ENCODE measurements at regions not wholly inside any gene's neighbourhood (a gene's known extent, or its start where the extent isn't known, plus 50 kb on each side); places are given as distances from the start of the nearest gene placed in this dataset.

DNA sequence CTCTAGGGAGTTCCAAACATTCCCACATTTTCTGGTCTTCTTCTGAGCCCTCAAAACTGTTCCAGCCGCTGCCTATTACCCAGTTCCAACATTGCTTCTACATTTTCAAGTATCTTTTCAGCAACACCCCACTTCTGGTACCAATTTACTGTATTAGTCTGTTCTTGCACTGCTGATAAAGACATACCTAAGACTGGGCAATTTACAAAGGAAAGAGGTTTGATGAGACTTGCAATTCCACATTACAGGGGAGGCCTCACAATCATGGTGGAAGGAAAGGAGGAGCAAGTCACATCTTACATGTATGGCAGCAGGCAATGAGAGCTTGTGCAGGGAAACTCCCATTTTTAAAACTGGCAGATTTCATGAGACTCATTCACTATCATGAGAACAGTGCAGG lies 629.1 kb upstream of the NR2F2 start:
- no peak overlapping the region for H3K9ac ChIP-seq (replicated peaks in 1 of 4; ENCODE audit: extremely low read depth in 1 of 4, low read depth in 3 of 4, low read length in 3 of 4)
- H4K20me1 ChIP-seq (replicated peaks in 1 of 2; ENCODE audit: control insufficient read depth in 1 of 2, insufficient read depth in 2 of 2, low read length in 2 of 2): no peaks in the 10 kb centered on the region
- WGBS, 2 experiments (ENCODE audit: extremely low coverage in 1 of 2, insufficient coverage in 1 of 2, insufficient read length in 1 of 2, insufficient replicate concordance in 2 of 2, low coverage in 1 of 2, low lambda C conversion rate in 2 of 2, missing lambda C conversion rate in 1 of 2): 87% methylated on average over 1 of the region's 1 CpG; no CpG with 5 or more reads in 1 of the 2 experiments
- no peak overlapping the region for H3K27ac ChIP-seq (ENCODE audit: low read depth, low read length)
- H3K79me1 ChIP-seq (ENCODE audit: low read depth, low read length): no peaks in the 10 kb centered on the region
- POLR2A ChIA-PET (ENCODE audit: partially characterized antibody): no interaction called here
- no peak overlapping the region for H2BK15ac ChIP-seq (ENCODE audit: low read length)
- DNase-seq (ENCODE audit: low read depth in 1 of 2, low spot score in 2 of 2): no peak
- no peak for FAIRE-seq
- no peaks in the 10 kb centered on the region for H3K23me2 ChIP-seq (ENCODE audit: low read depth, low read length)
- H4K91ac ChIP-seq (replicated peaks; ENCODE audit: insufficient read length, low read length): no peak overlapping the region
- H3K18ac ChIP-seq (ENCODE audit: extremely low read depth, low read length): no peak overlapping the region
- no peak overlapping the region for H4K8ac ChIP-seq (ENCODE audit: extremely low read depth, insufficient read depth, low read length)
- H4K5ac ChIP-seq (ENCODE audit: insufficient read length, low read depth, low read length): no peak overlapping the region
- H2BK120ac ChIP-seq (replicated peaks; ENCODE audit: low read depth, low read length): no peak overlapping the region
- H3K79me2 ChIP-seq (ENCODE audit: control insufficient read depth in 1 of 2, insufficient read depth in 2 of 2, low read length in 2 of 2): no peaks in the 10 kb centered on the region
- no peaks in the 10 kb centered on the region; a peak in 1 of 8 replicates for H3K36me3 ChIP-seq (ENCODE audit: control insufficient read depth in 2 of 4, insufficient read depth in 4 of 4, low read length in 3 of 4)
- no peaks in the 10 kb centered on the region for H3K4me1 ChIP-seq (replicated peaks in 1 of 4; ENCODE audit: control insufficient read depth in 3 of 4, insufficient read depth in 4 of 4, low read length in 3 of 4)
- no peak overlapping the region for H3K4me3 ChIP-seq (ENCODE audit: extremely low read depth in 1 of 4, insufficient read depth in 2 of 4, low read depth in 3 of 4, low read length in 4 of 4)
- H3K4me2 ChIP-seq (ENCODE audit: insufficient read depth in 1 of 2, low read depth in 2 of 2, low read length in 2 of 2): no peak overlapping the region
- no peak overlapping the region for H3K14ac ChIP-seq (ENCODE audit: insufficient read length)
- no peak overlapping the region for H2BK5ac ChIP-seq (ENCODE audit: low read depth, low read length)
- no peaks in the 10 kb centered on the region for H3K27me3 ChIP-seq (replicated peaks in 1 of 4; ENCODE audit: control insufficient read depth in 3 of 4, extremely low read depth in 1 of 4, insufficient read depth in 3 of 4, low read length in 3 of 4)
- CTCF ChIA-PET (ENCODE audit: partially characterized antibody): no interaction called here
- no peak overlapping the region for H3K56ac ChIP-seq (replicated peaks; ENCODE audit: insufficient read length, low read depth, low read length)
- no peak overlapping the region for H2BK12ac ChIP-seq (ENCODE audit: low read depth, low read length)
- H3K23ac ChIP-seq (ENCODE audit: insufficient read length): no peak overlapping the region
- no peak overlapping the region for H2BK20ac ChIP-seq (ENCODE audit: low read length)
- peaks cover 21 to 27% of the 10 kb centered on the region in 2 experiments for H3K9me3 ChIP-seq (ENCODE audit: insufficient read depth in 2 of 2, low read depth in 1 of 2, low read length in 1 of 2)
- H3K4ac ChIP-seq (replicated peaks; ENCODE audit: insufficient read length, low read depth, low read length): no peak overlapping the region
- no peak overlapping the region for H2AK5ac ChIP-seq (ENCODE audit: low read depth, low read length)
- H2AFZ ChIP-seq (ENCODE audit: low read length): no peak overlapping the region
- TF ChIP-seq SRF (IDR thresholded peaks at IDR 0.05; ENCODE audit: low read depth, low read length): no peak
- no peak for TF ChIP-seq POLR2AphosphoS5 (IDR thresholded peaks at IDR 0.05; ENCODE audit: low read depth, low read length)

Measured in H1 (cell line).